ENCODE measurements at regions not wholly inside any gene's neighbourhood (a gene's known extent, or its start where the extent isn't known, plus 50 kb on each side); places are given as distances from the start of the nearest gene placed in this dataset.

GRCh38 chr15:25596644-25597562, 158.1 kb upstream of the UBE3A start:
- H3K9ac ChIP-seq, result no peak overlapping the region
- peak overlapping the region; percentile 6 for H3K4me2 ChIP-seq (ENCODE audit: low read length)
- H3K27ac ChIP-seq, result peak overlapping the region; percentile 21
- H3K4me3 ChIP-seq (ENCODE audit: low read depth, low read length), result no peak overlapping the region
- TF ChIP-seq, protein P1, sequence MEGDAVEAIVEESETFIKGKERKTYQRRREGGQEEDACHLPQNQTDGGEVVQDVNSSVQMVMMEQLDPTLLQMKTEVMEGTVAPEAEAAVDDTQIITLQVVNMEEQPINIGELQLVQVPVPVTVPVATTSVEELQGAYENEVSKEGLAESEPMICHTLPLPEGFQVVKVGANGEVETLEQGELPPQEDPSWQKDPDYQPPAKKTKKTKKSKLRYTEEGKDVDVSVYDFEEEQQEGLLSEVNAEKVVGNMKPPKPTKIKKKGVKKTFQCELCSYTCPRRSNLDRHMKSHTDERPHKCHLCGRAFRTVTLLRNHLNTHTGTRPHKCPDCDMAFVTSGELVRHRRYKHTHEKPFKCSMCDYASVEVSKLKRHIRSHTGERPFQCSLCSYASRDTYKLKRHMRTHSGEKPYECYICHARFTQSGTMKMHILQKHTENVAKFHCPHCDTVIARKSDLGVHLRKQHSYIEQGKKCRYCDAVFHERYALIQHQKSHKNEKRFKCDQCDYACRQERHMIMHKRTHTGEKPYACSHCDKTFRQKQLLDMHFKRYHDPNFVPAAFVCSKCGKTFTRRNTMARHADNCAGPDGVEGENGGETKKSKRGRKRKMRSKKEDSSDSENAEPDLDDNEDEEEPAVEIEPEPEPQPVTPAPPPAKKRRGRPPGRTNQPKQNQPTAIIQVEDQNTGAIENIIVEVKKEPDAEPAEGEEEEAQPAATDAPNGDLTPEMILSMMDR (IDR thresholded peaks at IDR 0.05), result no peak
- H3K27me3 ChIP-seq (ENCODE audit: control insufficient read depth, insufficient read depth, low read length), result no peaks in the 10 kb centered on the region
- H3K36me3 ChIP-seq (ENCODE audit: control insufficient read depth, insufficient read depth, low read length), result no peaks in the 10 kb centered on the region
- H3K79me2 ChIP-seq, result no peaks in the 10 kb centered on the region
- H3K9me3 ChIP-seq (ENCODE audit: control insufficient read depth, low read length), result no peaks in the 10 kb centered on the region
- H2AFZ ChIP-seq, result peak overlapping the region; percentile 38
- H3K4me1 ChIP-seq, result peaks cover 3% of the 10 kb centered on the region

DNA sequence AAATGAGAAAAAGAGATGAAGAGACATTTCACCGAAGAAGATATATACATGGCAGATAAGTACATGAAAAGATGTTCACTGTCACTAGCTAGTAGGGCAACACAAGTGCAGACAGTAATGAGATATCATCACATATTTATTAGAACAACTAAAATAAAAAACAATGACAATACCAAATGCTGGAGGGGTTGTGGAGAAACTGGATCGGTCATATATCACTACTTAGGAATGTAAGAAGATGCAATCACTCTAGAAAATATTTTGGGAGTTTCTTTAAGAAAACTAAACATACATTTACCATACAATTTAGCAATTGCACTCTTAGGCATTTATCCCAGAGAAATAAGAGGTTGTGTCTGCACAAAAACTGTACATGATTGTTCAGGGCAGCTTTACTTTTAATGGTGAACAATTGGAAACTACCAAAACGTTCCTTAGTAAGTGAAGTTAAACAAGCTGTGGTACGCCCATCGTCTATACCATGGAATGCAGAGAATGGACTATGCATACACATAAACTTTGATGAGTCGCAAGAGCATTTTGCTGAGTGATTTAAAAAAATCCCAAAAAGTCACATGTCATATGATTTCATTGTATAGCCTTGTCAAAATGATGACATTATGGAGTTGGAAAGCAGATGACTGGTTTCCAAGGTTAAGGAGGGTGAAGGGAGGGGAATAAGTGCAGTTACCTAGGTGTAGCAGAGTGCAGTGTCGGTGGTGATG, 149.0 kb upstream of the UBE3A start:
- no peak overlapping the region for H3K27ac ChIP-seq
- H3K79me2 ChIP-seq, result no peaks in the 10 kb centered on the region
- H3K4me3 ChIP-seq (ENCODE audit: low read depth, low read length), result no peak overlapping the region
- H3K9ac ChIP-seq, result no peak overlapping the region
- no peaks in the 10 kb centered on the region for H3K27me3 ChIP-seq (ENCODE audit: control insufficient read depth, insufficient read depth, low read length)
- no peak overlapping the region for H3K4me2 ChIP-seq (ENCODE audit: low read length)
- H3K9me3 ChIP-seq (ENCODE audit: control insufficient read depth, low read length), result no peaks in the 10 kb centered on the region
- TF ChIP-seq, protein P1 (IDR thresholded peaks at IDR 0.05), result no peak
- H3K36me3 ChIP-seq (ENCODE audit: control insufficient read depth, insufficient read depth, low read length), result no peaks in the 10 kb centered on the region
- no peaks in the 10 kb centered on the region for H3K4me1 ChIP-seq
- H2AFZ ChIP-seq, result no peak overlapping the region

- TF ChIP-seq, protein P1 (IDR thresholded peaks at IDR 0.05), result no peak
- no peaks in the 10 kb centered on the region for H3K36me3 ChIP-seq (ENCODE audit: control insufficient read depth, insufficient read depth, low read length)
- H3K27me3 ChIP-seq (ENCODE audit: control insufficient read depth, insufficient read depth, low read length), result no peaks in the 10 kb centered on the region
- H3K79me2 ChIP-seq, result no peaks in the 10 kb centered on the region
- no peak overlapping the region for H3K4me2 ChIP-seq (ENCODE audit: low read length)
- no peaks in the 10 kb centered on the region for H3K4me1 ChIP-seq
- no peak overlapping the region for H3K9ac ChIP-seq
- no peak overlapping the region for H3K27ac ChIP-seq
- no peak overlapping the region for H3K4me3 ChIP-seq (ENCODE audit: low read depth, low read length)
- no peaks in the 10 kb centered on the region for H3K9me3 ChIP-seq (ENCODE audit: control insufficient read depth, low read length)
- H2AFZ ChIP-seq, result no peak overlapping the region
These were observed 144.1 kb upstream of the UBE3A start for GRCh38 chr15:25582886-25583285.

DNA sequence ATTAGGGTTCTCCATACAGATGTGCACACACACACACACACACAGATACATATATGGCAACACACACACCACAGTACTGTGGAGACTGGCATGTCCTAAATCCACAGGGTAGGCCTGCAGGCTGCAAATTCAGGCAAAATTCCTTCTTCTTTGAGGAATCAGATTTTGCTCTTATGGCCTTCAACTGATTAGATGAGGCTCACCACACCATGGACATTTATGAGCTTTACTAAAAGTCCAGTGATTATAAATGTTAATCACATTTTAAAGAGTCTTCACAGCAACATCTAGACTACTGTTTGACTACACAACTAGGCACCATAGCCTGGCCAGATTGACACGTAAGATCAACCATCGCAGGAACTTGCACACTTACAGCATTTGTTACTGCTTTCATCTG, 140.3 kb upstream of the UBE3A start:
- Histone ChIP-seq H2AFZ (no peak overlapping the region), H3K27ac (no peak overlapping the region), H3K4me2 (ENCODE audit: low read length) (no peak overlapping the region), H3K36me3 (ENCODE audit: control insufficient read depth, insufficient read depth, low read length) (no peaks in the 10 kb centered on the region), H3K4me3 (ENCODE audit: low read depth, low read length) (no peak overlapping the region), H3K27me3 (ENCODE audit: control insufficient read depth, insufficient read depth, low read length) (no peaks in the 10 kb centered on the region), H3K9me3 (ENCODE audit: control insufficient read depth, low read length) (no peaks in the 10 kb centered on the region), H3K9ac (no peak overlapping the region), H3K4me1 (no peaks in the 10 kb centered on the region), H3K79me2 (no peaks in the 10 kb centered on the region)
- TF ChIP-seq, protein P1 (IDR thresholded peaks at IDR 0.05), result no peak
